Right lobe of liver (tissue), 4 donors: ENCODE measurements at regions not wholly inside any gene's neighbourhood (a gene's known extent, or its start where the extent isn't known, plus 50 kb on each side); places are given as distances from the start of the nearest gene placed in this dataset.

Experiments used
- POLR2A ChIP-seq: fragments of 450-650 bp; IDR thresholded peaks from one replicate; pipeline ENCODE4 v1.6.1; 2017; ENCODE audit warnings: antibody characterized with exemption, mild to moderate bottlenecking
- TF ChIP-seq, protein P1 (sequence below), 4 donors: fragments of 200-600 bp in 3 of 4; fragments of 450-650 bp in 1 of 4; IDR thresholded peaks; one replicate each; pipeline versions ENCODE4 v1.5.1 to v1.8.0; 2016 to 2022; ENCODE audit warnings: antibody characterized with exemption in 4 of 4, mild to moderate bottlenecking in 2 of 4
- donor health status: DM: no; HTN: no; CAD: no.
- donor health status: DM: no; HTN: no; CAD: no.
- donor health status: DM: no; HTN: yes; CAD: no.

DNA sequence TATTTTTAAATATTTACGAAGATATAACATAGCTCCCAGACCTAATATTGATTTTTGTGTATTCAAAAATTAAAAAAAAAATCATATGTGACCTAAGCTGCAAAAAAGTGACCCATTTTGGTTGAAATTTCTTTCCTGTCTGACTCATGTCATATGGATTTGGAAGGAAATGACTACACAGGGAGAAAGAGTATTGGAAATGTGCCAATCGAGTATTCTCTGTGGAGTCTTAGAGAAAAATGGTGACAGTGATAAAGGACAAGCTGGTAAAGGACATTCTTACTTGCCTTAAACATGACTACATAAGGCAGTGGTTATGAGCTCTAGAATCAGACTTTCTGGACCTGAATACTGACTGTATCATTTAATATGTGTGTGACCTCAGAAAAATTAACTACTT lies 262.9 kb upstream of the PTPRD start:
- TF ChIP-seq, protein P1, sequence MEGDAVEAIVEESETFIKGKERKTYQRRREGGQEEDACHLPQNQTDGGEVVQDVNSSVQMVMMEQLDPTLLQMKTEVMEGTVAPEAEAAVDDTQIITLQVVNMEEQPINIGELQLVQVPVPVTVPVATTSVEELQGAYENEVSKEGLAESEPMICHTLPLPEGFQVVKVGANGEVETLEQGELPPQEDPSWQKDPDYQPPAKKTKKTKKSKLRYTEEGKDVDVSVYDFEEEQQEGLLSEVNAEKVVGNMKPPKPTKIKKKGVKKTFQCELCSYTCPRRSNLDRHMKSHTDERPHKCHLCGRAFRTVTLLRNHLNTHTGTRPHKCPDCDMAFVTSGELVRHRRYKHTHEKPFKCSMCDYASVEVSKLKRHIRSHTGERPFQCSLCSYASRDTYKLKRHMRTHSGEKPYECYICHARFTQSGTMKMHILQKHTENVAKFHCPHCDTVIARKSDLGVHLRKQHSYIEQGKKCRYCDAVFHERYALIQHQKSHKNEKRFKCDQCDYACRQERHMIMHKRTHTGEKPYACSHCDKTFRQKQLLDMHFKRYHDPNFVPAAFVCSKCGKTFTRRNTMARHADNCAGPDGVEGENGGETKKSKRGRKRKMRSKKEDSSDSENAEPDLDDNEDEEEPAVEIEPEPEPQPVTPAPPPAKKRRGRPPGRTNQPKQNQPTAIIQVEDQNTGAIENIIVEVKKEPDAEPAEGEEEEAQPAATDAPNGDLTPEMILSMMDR (IDR thresholded peaks at IDR 0.05): no peak
- no peak for TF ChIP-seq POLR2A
